Retina (tissue), 1 donor: ENCODE measurements at regions not wholly inside any gene's neighbourhood (a gene's known extent, or its start where the extent isn't known, plus 50 kb on each side); places are given as distances from the start of the nearest gene placed in this dataset.
"Not testable (repeated sequence)": the region's sequence is repeated elsewhere in the genome, so short reads cannot be mapped to it uniquely, and the experiment has no call there.

Experiments
- DNase-seq: peaks from one replicate; pipeline ENCODE4 v3.0.0-alpha.2; 2016

GRCh38 chr1:144140243-144140642, 168.5 kb upstream of the FAM72C start:
- DNase-seq, result not testable (repeated sequence)

- DNase-seq, result not testable (repeated sequence)
Measured at GRCh38 chr1:144105006-144105405, 133.2 kb upstream of the FAM72C start.

DNA sequence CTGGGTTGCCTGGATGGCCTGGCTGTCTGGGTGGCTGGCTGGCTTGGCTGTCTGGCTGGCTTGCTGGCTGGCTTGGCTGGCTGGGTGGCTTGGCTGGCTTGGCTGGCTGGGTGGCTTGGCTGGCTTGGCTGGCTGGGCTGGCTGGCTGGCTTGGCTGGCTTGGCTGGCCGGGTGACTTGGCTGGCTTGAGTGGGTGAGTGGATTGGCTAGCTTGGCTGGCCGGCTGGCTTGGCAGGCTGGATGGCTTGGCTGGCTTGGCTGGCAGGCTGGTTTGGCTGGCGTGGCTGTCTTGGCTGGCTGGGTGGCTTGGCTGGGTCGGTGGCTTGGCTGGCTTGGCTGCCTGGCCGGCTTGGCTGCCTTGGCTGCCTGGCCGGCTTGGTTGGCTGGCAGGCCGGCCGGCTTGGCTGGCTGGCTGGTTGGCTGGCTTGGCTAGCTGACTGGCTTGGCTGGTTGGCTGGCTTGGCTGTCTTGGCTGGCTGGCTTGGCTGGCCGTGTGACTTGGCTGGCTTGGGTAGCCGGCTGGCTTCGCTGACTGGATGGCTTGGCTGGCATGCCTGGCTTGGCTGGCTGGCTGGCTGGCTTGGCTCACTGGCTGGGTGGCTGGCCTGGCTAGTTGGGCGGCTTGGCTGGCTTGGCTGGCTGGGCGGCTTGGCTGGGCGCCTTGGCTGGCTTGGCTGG, 132.4 kb upstream of the FAM72C start:
- DNase-seq, result peak; percentile 1

GRCh38 chr1:144103156-144103880, 131.5 kb upstream of the FAM72C start:
- DNase-seq, result not testable (repeated sequence)

DNA sequence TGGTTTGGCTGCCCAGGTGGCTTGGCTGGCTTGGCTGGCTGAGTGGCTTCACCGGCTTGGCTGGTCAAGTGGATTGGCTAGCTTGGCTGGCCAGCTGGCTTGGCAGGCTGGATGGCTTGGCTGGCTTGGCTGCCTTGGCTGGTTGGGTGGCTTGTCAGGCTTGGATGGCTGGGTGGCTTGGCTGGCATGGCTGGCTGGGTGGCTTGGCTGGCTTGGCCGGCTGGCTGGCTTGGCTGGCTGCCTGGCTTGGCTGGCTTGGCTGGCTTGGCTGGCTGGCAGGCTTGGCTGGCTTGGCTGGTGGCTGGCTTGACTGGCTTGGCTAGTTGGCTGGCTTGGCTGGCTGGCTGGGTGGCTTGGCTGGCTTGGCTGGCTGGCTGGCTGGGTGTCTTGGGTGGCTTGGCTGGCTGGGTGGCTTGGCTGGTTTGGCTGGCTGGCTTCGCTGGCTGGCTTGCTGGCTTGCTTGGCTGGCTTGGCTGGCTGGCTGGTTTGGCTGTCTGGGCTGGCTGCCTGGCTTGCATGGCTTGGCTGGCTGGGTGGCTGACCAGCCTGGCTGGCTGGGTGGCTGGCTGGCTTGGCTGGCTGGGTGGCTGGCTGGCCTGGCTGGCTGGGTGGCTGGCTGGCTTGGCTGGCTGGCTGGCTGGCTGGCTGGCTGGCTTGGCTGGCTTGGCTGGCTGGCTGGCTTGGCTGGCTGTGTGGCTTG, 130.4 kb upstream of the FAM72C start:
- DNase-seq, result not testable (repeated sequence)

DNA sequence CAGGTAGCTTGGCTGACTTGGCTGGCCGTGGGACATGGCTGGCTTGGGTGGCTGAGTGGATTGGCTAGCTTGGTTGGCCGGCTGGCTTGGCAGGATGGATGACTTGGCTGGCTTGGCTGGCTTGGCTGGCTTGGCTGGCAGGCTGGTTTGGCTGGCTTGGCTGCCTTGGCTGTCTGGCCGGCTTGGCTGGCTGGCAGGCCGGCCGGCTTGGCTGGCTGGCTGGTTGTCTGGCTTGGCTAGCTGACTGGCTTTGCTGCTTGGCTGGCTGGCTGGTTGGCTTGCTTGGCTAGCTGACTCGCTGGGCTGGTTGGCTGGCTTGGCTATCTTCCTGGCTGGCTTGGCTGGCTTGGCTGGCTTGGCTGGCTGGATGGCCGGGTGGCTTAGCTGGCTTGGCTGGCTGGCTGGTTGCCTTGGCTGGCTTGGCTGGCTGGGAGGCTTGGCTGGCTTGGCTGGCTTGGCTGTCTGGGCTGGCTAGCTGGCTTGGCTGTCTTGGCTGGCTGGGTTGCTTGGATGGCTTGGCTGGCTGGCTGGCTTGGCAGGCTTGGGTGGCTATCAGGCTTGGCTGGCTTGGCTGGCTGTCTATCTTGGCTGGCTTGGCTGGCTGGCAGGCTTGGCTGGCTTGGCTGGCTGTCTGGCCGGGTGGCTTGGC, 129.7 kb upstream of the FAM72C start:
- DNase-seq, result no peak

- not testable (repeated sequence) for DNase-seq
Measured at GRCh38 chr1:144077167-144077841, 105.5 kb upstream of the FAM72C start.

DNA sequence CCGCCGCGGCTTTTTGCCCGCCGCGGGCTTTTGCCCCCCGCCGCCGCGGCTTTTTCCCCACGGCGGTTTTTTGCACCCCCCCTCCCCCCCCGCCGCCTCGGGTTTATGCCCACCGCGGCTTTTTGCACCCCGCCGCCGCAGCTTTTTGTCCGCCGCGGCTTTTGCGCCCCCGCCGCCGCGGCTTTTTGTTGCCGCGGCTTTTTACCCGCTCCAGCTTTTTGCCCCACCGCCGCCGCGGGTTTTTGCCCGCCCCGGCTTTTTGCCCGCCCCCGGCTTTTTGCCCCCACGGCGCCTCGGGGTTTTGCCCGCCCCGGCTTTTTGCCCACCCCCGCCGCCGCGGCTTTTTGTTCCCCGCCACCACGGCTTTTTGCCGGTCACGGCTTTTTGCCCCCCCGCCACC, 104.9 kb upstream of the FAM72C start:
- DNase-seq, result not testable (repeated sequence)

GRCh38 chr1:144070394-144071053, 98.7 kb upstream of the FAM72C start:
- DNase-seq, result not testable (repeated sequence)

DNA sequence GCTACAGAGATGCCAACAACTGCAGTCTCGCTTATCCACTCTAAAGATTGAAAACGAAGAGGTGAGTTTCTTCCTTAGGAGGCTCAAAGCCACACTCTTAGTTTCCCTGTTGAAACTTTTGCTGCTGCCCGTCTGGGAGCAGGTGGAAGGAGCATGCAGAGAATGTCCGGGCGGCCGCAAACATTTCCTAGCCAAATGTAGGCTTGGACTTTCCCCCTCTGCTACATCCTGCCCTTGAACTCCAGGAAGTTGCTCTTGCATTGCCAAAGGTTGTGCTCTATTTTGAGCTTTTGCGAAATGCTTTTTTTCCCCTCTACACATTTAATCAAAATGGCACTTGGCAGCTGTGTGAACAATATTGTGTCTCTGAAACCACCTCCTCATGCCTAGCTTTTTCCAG, 95.3 kb upstream of the FAM72C start:
- DNase-seq, result not testable (repeated sequence)

DNA sequence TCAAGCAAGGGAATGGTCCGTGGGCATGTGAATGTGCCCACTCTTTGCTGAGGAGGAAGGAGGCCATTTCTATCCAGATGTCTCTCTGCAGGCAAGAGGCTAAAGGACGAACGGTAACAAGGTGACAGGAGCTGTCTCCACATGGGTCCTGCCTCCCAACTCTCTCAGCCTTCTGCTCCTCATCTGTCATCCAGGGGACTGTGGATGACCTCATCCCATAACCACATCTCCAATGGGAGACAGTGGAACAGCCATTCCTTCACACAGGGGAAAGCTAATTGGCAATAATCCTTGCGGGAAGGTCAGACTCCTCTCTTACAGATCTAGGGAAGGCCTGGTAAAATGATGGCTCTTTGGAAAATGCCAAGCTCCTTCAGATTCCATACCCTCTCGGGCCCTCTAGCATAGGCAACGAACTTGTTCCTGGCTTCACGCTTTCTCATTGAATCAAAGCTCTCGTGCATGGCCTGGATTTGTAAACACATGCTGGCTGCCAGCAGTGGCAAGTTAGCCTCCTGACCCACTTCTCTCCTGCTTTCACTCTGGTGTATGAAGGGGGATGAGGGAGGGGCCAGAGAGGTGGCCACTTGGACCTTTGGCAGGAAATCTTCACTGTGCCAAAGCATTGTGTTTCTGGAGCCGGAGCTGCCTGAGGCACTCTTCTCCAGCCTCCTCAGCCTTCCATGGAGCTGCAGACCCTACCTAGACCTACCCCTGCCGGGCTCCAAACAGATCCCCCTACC, 94.5 kb upstream of the FAM72C start:
- not testable (repeated sequence) for DNase-seq

- not testable (repeated sequence) for DNase-seq
Measured at GRCh38 chr1:144065299-144066060, 93.7 kb upstream of the FAM72C start.

DNA sequence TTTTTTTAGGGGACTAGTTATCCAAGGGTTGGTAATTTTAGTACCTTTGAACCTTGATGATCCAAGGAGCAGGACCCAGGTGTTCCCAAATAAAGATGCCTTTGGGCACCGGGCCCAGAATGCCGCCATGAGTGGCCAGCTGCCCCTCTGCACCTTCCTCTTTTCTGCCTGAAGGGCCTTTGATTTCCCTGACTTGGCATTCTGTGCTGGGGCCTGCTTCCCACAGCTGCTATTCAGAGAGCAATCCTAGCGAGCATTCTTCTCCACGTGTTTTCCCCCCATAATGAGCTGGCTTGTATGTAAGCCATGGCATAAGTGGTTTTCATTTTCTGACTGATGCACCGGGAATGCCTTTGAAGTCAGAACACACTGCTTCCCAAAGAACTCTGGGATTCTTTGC, 77.6 kb upstream of the FAM72C start:
- DNase-seq, result not testable (repeated sequence)

DNA sequence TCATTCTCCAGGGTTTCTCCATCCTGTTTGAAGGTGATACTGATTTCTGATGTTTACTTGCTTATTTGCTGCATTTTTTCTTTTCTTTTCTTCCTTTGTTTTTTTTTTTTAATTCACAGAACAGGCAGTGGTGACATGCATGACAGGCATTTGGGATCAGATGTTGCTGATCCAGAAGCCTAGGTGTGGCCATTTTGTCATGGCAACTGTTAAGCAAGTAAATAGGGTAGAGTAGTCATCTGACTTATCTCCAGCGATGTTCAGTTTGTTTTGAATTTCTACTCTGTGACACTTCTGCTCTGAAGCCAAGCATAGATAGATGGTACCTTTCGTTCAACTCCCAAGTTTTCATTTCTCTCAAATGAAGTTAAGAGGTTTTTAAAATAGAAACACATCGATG, 74.9 kb upstream of the FAM72C start:
- DNase-seq, result not testable (repeated sequence)

DNA sequence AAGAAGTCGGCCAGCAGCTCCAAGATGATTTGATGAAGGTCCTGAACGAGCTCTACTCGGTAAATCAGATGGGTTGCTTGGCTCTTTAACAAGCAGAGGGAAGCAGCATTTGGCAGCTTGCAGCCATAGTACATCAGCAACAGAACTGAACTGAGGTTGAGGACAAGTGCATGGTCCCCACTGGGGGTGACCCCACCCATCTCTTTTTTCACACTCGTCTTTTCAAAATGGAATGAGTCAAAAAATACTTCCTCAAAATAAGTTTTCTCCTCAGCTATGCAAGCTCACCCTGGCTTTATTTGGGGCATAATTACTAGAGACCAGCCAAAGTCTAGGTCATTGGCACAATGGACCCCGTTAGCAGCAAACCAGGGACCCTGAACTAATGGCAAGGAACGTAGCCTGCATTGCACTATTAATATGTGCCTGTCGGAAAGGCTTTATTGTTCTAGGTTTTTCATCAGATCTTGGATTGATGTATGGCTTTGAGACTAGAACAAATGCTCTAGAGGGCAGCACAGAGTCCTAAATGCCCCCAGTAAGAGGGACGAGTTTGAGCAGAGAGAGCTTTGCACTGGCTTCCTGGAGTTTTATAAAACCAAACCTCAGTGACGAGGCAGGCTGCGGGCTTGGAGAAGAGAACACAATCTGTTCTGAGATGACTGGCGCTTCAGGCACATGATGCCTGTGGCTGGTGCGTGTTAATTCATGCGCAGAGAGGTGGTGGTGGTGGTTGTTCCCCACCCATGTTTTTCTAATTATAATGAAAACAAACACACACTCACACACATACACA, 74.2 kb upstream of the FAM72C start:
- DNase-seq, result not testable (repeated sequence)

GRCh38 chr1:144042251-144042650, 70.5 kb upstream of the FAM72C start:
- DNase-seq, result not testable (repeated sequence)

- not testable (repeated sequence) for DNase-seq
Measured at GRCh38 chr1:144040293-144040692, 68.5 kb upstream of the FAM72C start.

GRCh38 chr1:144034045-144034444, 62.3 kb upstream of the FAM72C start:
- DNase-seq, result not testable (repeated sequence)

DNA sequence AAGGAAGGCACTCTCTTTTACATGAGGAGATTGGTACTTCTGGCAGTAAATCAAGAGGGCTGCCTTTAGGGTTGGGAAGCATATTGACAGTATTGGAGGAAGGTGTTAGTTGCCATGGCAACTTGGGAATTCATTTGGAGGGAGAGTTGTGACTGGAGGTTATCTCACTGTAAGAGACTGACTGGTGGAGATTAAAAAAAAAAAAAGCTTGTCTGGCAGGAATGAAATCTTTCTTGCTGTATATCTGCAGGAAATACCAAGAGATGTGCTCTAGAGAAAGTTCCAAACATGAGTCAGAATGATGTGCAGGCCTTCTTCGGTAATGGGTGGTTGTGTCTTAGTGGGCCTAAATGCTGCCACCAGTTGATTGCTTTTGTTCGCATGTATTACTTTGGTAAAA, 59.8 kb upstream of the FAM72C start:
- DNase-seq, result not testable (repeated sequence)

DNA sequence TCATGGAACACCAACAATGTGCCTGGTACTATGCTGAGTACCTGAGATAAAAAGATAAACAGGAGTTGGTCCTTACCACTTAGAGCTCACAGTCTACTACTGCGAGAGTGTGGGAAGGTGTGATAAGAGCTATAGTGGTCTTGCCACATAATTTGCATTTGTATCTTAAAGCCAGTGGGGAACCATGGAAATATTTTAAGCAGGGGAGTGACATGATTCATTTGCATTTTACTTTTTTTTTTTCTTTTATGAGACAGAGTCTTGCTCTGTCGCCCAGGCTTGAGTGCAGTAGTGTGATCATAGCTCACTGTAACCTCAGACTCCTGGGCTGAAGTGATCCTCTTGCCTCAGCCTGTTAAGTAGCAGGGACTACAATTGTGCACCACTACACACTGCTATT, 54.2 kb upstream of the FAM72C start:
- DNase-seq, result not testable (repeated sequence)
